Hematopoietic multipotent progenitor cell treated with erythropoietin and hydrocortisone succinate and interleukin-3 and kit ligand, for 8 days (in vitro differentiated cells): ENCODE measurements at regions not wholly inside any gene's neighbourhood (a gene's known extent, or its start where the extent isn't known, plus 50 kb on each side); places are given as distances from the start of the nearest gene placed in this dataset.
"Not testable (repeated sequence)": the region's sequence is repeated elsewhere in the genome, so short reads cannot be mapped to it uniquely, and the experiment has no call there.

Experiments
- DNase-seq: peaks from one replicate; pipeline ENCODE4 v3.0.0-alpha.2; 2015

GRCh38 chr6:135722679-135723078 lies 128.8 kb upstream of the PDE7B start:
- no peak for DNase-seq

DNA sequence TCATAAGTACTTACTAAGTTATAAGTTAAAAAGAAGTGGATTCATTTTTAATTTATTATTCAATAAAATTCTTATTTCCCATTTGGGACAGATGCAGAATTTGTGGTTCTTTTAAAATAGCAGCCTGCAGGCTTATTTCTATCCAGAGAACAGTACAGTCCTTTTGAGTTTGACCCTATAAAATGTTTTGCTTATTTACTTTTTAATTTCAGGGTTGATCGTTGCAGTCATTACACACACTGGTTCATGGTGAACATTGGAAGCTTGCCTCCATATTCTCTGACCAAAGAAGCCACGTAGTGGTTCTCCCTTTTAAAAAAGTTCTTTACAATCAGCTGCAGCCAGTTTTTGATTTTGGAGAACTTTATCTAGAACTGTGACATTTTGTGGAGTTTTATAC lies 122.9 kb upstream of the PDE7B start:
- DNase-seq: no peak

DNA sequence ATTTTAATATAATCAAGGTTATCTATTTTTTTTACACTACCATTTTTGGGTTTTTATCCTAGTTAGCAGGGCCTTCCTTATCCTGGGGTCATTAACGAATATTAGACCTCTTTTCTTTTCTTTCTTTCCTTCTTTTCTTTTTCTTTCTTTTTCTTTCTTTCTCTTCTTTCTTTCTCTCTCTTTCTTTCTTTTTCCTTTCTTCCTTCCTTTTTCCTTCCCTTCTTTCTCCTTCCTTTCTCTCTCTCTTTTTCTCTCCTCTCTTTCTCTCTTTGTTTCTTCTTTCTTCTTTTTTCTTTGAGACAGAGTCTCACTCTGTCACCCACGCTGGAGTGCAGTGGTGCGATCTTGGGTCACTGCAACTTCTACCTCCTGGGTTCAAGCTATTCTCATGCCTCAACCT lies 120.4 kb upstream of the PDE7B start:
- DNase-seq: no peak

- not testable (repeated sequence) for DNase-seq
Measured at GRCh38 chr6:135736351-135736750, 115.2 kb upstream of the PDE7B start.

- DNase-seq: no peak
Measured at GRCh38 chr6:135738636-135739035, 112.9 kb upstream of the PDE7B start.

GRCh38 chr6:135739288-135739687 lies 112.2 kb upstream of the PDE7B start:
- no peak for DNase-seq

DNA sequence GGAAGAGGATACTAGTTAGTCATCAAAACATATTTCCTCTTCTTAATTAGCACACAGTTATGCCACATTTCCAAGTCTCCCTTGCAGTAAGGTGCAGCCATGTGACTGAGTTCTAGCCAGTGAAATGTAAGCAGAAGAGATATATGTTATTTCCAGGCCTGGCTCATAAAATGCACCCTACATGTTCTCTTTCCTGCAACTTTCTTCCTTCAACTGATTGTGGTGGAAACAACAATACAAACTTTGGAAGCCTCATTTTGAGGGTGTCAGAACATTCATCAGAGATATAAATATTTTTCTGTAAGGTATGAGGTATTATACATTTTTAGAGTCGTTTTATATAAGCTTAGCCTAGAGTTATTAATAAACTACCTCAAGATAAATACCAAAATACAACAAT lies 110.9 kb upstream of the PDE7B start:
- DNase-seq: no peak

GRCh38 chr6:135743476-135743875 lies 108.0 kb upstream of the PDE7B start:
- no peak for DNase-seq

- DNase-seq: no peak
Measured at GRCh38 chr6:135748189-135748588, 103.3 kb upstream of the PDE7B start.

- no peak for DNase-seq
Measured at GRCh38 chr6:135750081-135750480, 101.4 kb upstream of the PDE7B start.

DNA sequence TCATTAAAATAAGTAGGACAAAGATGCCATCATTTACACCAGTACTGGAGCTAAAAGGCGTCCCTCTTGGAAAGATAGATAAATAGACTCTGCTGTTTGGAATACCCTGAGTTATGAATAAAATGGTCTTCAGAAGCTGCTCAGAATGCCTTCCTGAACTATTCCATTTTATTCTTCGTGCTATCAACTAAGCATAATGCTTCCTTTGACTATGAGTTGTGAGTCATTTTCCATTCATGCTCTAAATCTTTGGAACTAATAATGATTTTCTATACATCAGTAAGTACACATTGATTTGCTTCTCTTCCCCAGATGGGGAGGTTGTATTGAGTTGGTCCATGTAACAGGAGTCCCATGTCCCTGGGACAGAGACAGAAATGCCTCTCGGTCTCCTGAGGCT lies 98.3 kb upstream of the PDE7B start:
- DNase-seq: no peak

DNA sequence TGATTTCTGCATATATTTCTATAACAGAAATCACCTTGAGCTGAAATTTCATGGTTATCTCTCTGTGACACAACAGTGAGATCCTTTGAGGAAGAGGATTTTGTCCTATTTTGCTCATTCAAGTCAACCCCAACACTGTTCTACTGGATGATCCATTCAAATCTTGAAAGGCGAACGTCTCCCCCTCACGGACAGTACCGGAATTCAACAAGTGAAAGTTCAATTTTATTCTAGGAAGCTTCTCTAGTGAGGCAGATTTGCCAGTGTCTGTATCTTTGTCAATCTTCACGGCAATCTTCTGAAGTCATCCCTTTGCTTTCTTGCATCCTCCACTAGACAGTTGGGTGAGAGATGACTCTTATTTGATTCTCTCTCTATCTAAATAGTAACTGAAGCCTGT lies 91.7 kb upstream of the PDE7B start:
- peak; percentile 6 for DNase-seq

DNA sequence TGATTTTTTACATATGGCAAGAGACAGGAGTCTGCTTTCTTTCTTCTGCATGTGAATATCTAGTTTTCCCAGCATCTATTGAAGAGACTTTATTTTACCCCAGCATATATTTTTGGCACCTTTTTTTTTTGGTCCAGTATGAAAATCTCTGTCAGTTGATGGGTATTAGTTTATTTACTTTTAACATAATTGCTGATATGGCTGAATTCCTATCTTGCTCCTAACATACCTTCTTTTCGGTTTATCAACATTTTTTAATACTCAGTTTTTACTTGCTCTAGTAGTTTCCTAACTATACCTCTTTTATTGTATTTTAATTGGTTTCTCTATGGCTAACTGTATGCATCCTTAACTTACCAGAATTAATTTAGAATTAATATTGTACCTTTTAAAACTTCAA lies 77.5 kb upstream of the PDE7B start:
- DNase-seq: no peak

GRCh38 chr6:135779213-135779612 lies 72.3 kb upstream of the PDE7B start:
- no peak for DNase-seq

GRCh38 chr6:135780326-135780725 lies 71.2 kb upstream of the PDE7B start:
- DNase-seq: no peak

DNA sequence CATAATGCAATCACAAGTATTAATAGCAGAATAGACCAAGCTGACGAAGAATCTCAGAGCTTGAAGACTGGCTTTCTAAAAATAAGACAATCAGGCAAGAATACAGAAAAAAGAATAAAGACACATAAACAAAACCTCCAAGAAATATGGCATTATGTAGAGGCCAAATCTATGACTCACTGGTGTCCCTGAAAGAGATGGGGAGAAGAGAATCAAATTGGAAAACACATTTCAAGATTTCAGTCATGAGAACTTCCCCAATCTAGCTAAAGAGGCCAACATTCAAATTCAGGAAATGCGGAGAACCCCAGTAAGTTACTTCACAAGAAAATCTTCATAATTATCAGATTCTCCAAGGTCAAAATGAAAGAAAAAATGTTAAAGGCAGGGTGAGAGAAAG lies 69.0 kb upstream of the PDE7B start:
- no peak for DNase-seq

GRCh38 chr6:135784507-135784906 lies 67.0 kb upstream of the PDE7B start:
- DNase-seq: no peak

GRCh38 chr6:135789375-135790050 lies 62.0 kb upstream of the PDE7B start:
- no peak for DNase-seq

- DNase-seq: no peak
Measured at GRCh38 chr6:135791441-135791840, 60.1 kb upstream of the PDE7B start.

DNA sequence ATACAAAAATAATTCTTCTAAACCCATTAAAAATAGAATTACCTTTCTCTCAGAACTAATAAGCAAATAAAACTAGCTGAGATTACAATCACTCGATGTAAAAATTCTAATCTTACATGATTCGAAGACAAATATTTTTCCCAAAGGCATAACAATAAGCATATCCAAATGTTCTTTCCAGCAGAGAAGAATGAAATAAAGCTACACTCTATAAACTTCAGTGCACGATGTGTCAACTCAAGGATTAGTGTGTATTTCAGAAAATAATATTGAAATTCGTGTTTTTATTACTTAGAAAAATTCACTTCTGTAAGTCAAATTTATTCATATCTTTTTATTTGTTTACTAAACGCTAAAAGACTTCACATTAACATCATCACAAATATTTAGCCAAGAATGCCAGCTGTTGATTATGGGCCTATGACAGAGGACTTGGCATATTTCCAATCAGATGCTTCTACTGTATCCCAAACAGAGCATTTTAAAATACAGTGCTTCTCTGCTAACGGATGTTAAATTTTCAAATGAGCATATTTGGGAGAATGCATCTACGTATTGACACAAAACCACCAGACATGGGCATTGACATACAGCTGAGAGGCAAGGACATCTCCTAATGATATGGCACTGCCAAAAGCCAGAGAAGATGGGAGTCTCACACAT lies 54.7 kb upstream of the PDE7B start:
- DNase-seq: no peak

GRCh38 chr6:135797361-135797760 lies 54.1 kb upstream of the PDE7B start:
- DNase-seq: no peak

GRCh38 chr6:135798751-135799515 lies 52.6 kb upstream of the PDE7B start:
- no peak for DNase-seq
